Ovary (tissue), 7 donors: ENCODE measurements at regions not wholly inside any gene's neighbourhood (a gene's known extent, or its start where the extent isn't known, plus 50 kb on each side); places are given as distances from the start of the nearest gene placed in this dataset.

ENCODE experiments used
- DNase-seq, 5 donors: peaks; one replicate each; pipeline ENCODE4 v3.0.0-alpha.2; 2019 to 2020
- H3K27ac ChIP-seq, 2 donors: fragments of 200-600 bp; one replicate each; pipeline versions ENCODE4 v1.5.1 to v1.8.0; 2019 to 2022
- H3K27me3 ChIP-seq: fragments of 200-600 bp; one replicate; pipeline ENCODE4 v1.8.0; 2022
- H3K36me3 ChIP-seq: fragments of 200-600 bp; sonication (generic); one replicate; pipeline ENCODE4 v1.5.1; 2019
- H3K4me1 ChIP-seq: one replicate; pipeline ENCODE4 v1.8.1; 2013; ENCODE audit warnings: mild to moderate bottlenecking, moderate library complexity; ENCODE audit not compliant: insufficient read depth
- H3K4me3 ChIP-seq: fragments of 200-600 bp; sonication (generic); one replicate; pipeline ENCODE4 v1.5.1; 2017
- H3K9me3 ChIP-seq, 2 donors: fragments of 200-600 bp in 1 of 2; sonication (generic) in 1 of 2; one replicate each; pipeline versions ENCODE4 v1.5.1 to v1.8.1; 2013 to 2019; ENCODE audit warnings: mild to moderate bottlenecking in 1 of 2, moderate library complexity in 1 of 2
- EP300 ChIP-seq: sonication (generic); formaldehyde crosslinking; IDR thresholded peaks from one replicate; pipeline ENCODE4 v1.6.1; 2017; ENCODE audit warnings: antibody characterized with exemption
- POLR2A ChIP-seq: fragments of 450-650 bp; IDR thresholded peaks from one replicate; pipeline ENCODE4 v1.6.1; 2017; ENCODE audit warnings: antibody characterized with exemption, mild to moderate bottlenecking, moderate library complexity
- WGBS, 3 donors: extraction: QIAGEN DNeasy Blood & Tissue Kit in 1 of 3; methylation state at CpG; one replicate each; pipeline versions ENCODE4 v1.1.5 to v1.1.7; 2013 to 2017; 5-methylcytosine and 5-hydroxymethylcytosine counted together
- intact Hi-C, 4 donors: fragments of 100-400 bp; cut with DNase I; formaldehyde crosslinking; loops; one replicate each; pipeline versions ENCODE4 v1.11.0 to v1.15.1; 2022 to 2023
- TF ChIP-seq, protein P1 (sequence below), 3 donors: fragments of 450-650 bp in 2 of 3; fragments of 200-600 bp in 1 of 3; IDR thresholded peaks; one replicate each; pipeline versions ENCODE4 v1.5.1 to v1.8.0; 2016 to 2022; ENCODE audit warnings: antibody characterized with exemption in 3 of 3, mild to moderate bottlenecking in 1 of 3
- donor health status: DM: no; HTN: no; CAD: no; lungs with moderate emphysema.
- donor health status: DM: no; HTN: no; CAD: no.
- donor health status: Bipolar disorder and iron deficiency.
- donor health status: DM: no; HTN: no; CAD: no.
- donor health status: DM: yes; HTN: yes; CAD: no.

DNA sequence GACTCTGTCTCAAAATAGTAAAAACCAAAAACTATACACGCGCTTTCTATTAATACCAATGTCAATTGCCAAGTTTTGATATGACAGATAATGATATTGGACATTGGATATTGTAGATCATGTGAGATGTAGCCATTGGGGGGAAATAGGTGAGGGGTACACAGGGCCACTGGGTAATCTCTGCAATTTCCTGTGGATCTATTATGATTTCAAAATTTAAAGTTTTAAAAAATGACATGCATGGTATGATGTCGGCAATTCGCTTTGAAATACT lies 266.0 kb downstream of the PARN start:
- intact Hi-C loops, result no loop called here
- H3K9me3 ChIP-seq, result no peaks in the 10 kb centered on the region
- no peak for DNase-seq
- no peaks in the 10 kb centered on the region for H3K36me3 ChIP-seq
- H3K4me3 ChIP-seq, result no peak overlapping the region
- H3K27ac ChIP-seq, result no peak overlapping the region
- TF ChIP-seq, protein P1, sequence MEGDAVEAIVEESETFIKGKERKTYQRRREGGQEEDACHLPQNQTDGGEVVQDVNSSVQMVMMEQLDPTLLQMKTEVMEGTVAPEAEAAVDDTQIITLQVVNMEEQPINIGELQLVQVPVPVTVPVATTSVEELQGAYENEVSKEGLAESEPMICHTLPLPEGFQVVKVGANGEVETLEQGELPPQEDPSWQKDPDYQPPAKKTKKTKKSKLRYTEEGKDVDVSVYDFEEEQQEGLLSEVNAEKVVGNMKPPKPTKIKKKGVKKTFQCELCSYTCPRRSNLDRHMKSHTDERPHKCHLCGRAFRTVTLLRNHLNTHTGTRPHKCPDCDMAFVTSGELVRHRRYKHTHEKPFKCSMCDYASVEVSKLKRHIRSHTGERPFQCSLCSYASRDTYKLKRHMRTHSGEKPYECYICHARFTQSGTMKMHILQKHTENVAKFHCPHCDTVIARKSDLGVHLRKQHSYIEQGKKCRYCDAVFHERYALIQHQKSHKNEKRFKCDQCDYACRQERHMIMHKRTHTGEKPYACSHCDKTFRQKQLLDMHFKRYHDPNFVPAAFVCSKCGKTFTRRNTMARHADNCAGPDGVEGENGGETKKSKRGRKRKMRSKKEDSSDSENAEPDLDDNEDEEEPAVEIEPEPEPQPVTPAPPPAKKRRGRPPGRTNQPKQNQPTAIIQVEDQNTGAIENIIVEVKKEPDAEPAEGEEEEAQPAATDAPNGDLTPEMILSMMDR (IDR thresholded peaks at IDR 0.05), result no peak
- no peak for TF ChIP-seq EP300
- TF ChIP-seq POLR2A, result no peak
- H3K27me3 ChIP-seq, result no peaks in the 10 kb centered on the region
- WGBS, 3 donors, result 70 to 73% (median 73%) methylated on average over 4 of the region's 4 CpGs
- peaks cover 2% of the 10 kb centered on the region for H3K4me1 ChIP-seq

DNA sequence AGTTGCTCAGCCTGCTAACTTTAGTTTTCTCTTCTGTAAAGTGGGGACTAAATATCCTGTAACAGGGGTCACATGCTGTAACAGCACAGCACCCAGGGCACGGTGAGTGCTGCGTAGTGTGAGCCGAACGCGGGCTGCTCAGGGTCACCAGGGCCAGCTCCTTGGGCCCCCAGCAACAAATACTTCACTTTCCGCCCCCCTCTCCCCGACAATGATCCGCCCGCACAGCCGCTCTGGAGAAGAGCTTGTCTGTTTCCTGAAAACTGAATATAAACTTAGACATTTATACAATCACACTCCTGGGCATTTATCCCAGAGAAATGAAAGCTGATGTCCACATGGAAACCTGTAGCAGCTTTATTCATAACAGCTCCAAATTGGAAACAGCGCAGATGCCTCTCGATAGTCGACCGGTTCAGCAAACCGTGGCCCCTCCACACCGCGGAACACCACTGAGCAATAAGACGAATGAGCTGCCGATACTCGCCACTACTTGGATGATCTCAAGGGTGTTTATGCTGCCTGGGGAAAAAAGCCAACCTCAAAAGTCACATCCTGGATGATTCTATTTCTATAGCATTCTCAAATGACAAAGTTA lies 267.2 kb downstream of the PARN start:
- TF ChIP-seq, protein P1 (IDR thresholded peaks at IDR 0.05), result no peak
- TF ChIP-seq POLR2A, result no peak
- TF ChIP-seq EP300, result no peak
- Histone ChIP-seq H3K9me3 (no peaks in the 10 kb centered on the region), H3K4me3 (no peak overlapping the region), H3K27me3 (no peaks in the 10 kb centered on the region), H3K36me3 (no peaks in the 10 kb centered on the region), H3K27ac (no peak overlapping the region), H3K4me1 (peaks cover 2% of the 10 kb centered on the region)
- WGBS, 3 donors, result 9 to 23% (median 21%) methylated on average over 20 of the region's 20 CpGs
- no peak for DNase-seq
- intact Hi-C loops, result no loop called here

DNA sequence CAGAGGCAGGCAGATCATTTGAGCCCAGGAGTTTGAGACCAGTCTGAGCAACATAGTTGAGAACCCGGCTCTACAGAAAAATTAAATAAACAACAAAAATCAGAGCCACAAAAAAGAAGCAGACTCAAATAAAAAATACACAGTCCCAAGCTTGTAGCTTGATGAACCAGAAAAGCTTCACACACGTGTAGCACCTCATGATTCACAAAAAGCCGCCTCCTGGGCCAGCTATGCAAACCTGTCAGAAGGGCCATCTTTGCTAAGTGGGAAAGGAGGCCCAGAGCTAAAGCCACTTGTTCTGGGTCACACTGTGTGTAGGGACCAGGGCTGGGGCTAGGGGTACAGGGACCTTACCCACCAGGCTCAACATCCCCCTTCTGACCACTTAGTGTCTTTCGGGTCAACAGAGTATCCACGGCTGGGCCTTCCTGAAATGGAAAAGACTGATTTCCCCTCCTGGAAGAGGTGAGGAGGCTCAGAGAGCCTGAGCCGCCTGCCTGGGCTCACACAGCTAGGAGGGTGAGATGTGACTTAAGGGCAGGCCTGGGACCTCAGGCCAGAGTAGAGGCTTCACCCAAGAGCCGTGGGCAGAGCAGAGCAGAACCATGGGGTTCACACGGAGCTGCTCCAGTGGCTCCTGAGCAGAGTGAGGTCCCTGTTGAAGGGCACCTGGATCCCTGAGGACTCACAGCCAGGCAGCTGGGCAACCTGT lies 269.6 kb downstream of the PARN start:
- H3K4me1 ChIP-seq, result peaks cover 2% of the 10 kb centered on the region
- H3K27me3 ChIP-seq, result no peaks in the 10 kb centered on the region
- no peaks in the 10 kb centered on the region for H3K36me3 ChIP-seq
- H3K27ac ChIP-seq, result no peak overlapping the region
- WGBS, 3 donors, result 91% methylated on average over 8 of the region's 8 CpGs
- intact Hi-C loops, result no loop called here
- H3K9me3 ChIP-seq, result no peaks in the 10 kb centered on the region
- no peak overlapping the region for H3K4me3 ChIP-seq
- TF ChIP-seq EP300 (no peak), POLR2A (no peak)
- TF ChIP-seq, protein P1 (IDR thresholded peaks at IDR 0.05), result no peak
- DNase-seq, result no peak

DNA sequence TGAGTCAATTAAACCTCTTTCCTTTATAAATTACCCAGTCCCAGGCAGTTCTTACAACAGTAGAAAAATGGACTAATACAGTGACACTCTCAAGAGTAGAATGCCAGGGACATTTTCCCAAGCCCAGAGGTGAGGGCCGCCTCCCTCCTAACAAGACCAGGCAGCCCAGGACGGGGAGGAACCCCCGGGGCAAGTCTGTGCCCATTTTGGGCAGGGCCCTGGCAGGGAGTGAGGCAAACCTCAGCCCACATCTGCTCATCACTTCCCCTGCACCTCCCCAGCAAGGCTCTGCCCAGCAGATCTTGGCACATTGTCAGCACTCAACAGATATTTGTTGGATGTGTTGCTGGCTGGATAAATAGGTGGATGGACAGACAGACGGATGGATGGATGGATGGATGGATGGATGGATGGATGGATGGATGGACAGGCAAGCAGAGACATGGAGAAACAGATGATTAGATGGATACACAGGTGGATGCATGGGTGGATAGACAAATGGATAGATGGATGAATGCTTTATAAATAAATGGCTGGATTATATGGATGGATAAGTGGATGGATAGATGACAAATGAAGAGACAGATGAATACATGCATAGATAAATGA lies 271.3 kb downstream of the PARN start:
- H3K27ac ChIP-seq, result no peak overlapping the region
- intact Hi-C loops, result no loop called here
- no peaks in the 10 kb centered on the region for H3K27me3 ChIP-seq
- DNase-seq, result no peak
- no peak overlapping the region for H3K4me3 ChIP-seq
- no peaks in the 10 kb centered on the region for H3K36me3 ChIP-seq
- peaks cover 4% of the 10 kb centered on the region for H3K4me1 ChIP-seq
- no peaks in the 10 kb centered on the region for H3K9me3 ChIP-seq
- TF ChIP-seq, protein P1 (IDR thresholded peaks at IDR 0.05), result no peak
- TF ChIP-seq EP300, result no peak
- no peak for TF ChIP-seq POLR2A
- 68 to 91% (median 73%) methylated on average over 4 of the region's 4 CpGs for WGBS, 3 donors
